Stimulated activated naive CD8-positive, alpha-beta T cell treated with anti-CD3 and anti-CD28 coated beads, Interleukin-15, amount 100 ng/mL, for 72 hours (primary cell): ENCODE measurements at regions not wholly inside any gene's neighbourhood (a gene's known extent, or its start where the extent isn't known, plus 50 kb on each side); places are given as distances from the start of the nearest gene placed in this dataset.
A peak's percentile ranks its signal among the peaks of the same experiment; 100 is the strongest.
"Not testable (repeated sequence)": the region's sequence is repeated elsewhere in the genome, so short reads cannot be mapped to it uniquely, and the experiment has no call there.

Experiments
- ATAC-seq: fragments of 150-1000 bp; cut with Tn5 transposase; 2 replicates; pipeline ENCODE4 v1.10.0; 2021; ENCODE audit warnings: mild to moderate bottlenecking, moderate library complexity
- DNase-seq, 2 donors: peaks; one replicate each; pipeline ENCODE4 v3.0.0; 2021 to 2022
- H3K27ac Mint-ChIP-seq, 2 donors: one replicate each; pipeline ENCODE4 v1.8.0; 2022; ENCODE audit warnings: mild to moderate bottlenecking in 2 of 2, mixed read lengths in 2 of 2, moderate library complexity in 2 of 2
- H3K27me3 Mint-ChIP-seq: one replicate; pipeline ENCODE4 v1.8.0; 2022; ENCODE audit warnings: mixed read lengths
- H3K4me1 Mint-ChIP-seq: one replicate; pipeline ENCODE4 v1.8.0; 2022; ENCODE audit warnings: mild to moderate bottlenecking, mixed read lengths
- H3K4me3 Mint-ChIP-seq, 2 donors: one replicate each; pipeline ENCODE4 v1.8.0; 2022; ENCODE audit warnings: mild to moderate bottlenecking in 2 of 2, mixed read lengths in 2 of 2, moderate library complexity in 1 of 2
- H3K9me3 Mint-ChIP-seq, 2 donors: one replicate each; pipeline ENCODE4 v1.8.0; 2022; ENCODE audit warnings: mixed read lengths in 2 of 2

DNA sequence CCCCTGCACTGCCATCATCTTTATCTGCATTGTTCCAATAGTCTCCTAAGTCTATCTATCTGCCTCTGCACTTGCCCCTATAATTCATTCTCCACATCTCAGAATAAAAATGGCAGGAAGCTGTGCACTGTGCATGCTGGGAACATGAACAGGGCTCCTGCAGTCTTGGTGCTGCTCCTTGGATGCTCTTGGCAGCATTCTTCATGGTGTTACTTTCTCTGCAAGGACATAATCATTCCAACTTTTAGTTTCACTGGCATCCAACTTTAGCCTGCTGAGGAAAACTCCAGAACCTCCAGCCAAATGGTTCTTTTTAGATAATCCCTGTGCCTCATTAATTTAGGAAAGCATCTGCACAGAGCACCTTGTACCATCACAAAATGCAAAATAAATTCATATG is 208.3 kb downstream of the STK31 start:
- no peak for DNase-seq
- peaks cover 0 to 12% of the 10 kb centered on the region in 2 donors for H3K9me3 Mint-ChIP-seq

GRCh38 chr7:23918856-23919255 is 208.8 kb downstream of the STK31 start:
- Mint-ChIP-seq H3K4me1 (no peaks in the 10 kb centered on the region), H3K27ac (no peak overlapping the region), H3K27me3 (peaks cover 29% of the 10 kb centered on the region), H3K4me3 (no peak overlapping the region), H3K9me3 (peaks cover 0 to 7% of the 10 kb centered on the region in 2 donors)
- DNase-seq (no peak), ATAC-seq (no peak)

More for the DNA sequence above, 208.3 kb downstream of the STK31 start:
- Mint-ChIP-seq H3K4me1 (no peaks in the 10 kb centered on the region), H3K27ac (no peak overlapping the region), H3K4me3 (no peak overlapping the region), H3K27me3 (peaks cover 33% of the 10 kb centered on the region)
- no peak for ATAC-seq

GRCh38 chr7:23925088-23925487 is 215.1 kb downstream of the STK31 start:
- no peak for ATAC-seq
- no peak overlapping the region for H3K4me3 Mint-ChIP-seq

DNA sequence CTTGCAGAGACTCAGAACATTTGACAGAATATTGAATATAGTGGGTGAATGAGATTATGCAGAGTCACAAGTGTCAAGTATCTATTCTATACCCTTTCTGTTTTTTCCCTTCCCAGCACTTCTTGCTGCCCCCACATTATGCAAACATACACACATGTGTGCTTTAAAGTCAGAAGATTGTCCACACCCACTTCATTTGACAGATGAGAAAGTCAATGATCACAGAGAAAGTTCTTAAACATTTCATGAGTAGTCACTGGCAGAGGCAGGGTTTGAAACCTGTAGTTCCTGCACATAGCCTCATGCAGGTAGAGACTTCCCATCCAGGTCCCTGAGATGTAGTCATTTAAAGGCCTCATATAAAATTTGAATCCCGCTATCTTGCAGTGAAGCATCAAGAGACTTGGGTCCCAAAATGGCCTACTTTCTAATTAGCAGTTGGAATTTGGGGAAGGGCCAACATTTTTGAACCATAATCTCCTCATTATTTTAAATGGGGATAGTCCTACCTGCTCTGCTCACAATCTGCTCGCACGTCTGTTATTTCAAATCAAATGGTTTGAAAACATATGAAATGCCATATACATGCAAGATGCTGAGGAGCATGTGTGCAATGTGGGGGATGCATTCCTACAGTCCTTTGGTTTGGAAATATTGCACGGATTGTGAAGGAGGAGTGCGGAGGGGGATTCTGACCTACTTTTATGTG is 217.8 kb downstream of the STK31 start:
- Mint-ChIP-seq H3K4me1 (no peaks in the 10 kb centered on the region), H3K9me3 (no peaks in the 10 kb centered on the region)

More at GRCh38 chr7:23925088-23925487, 215.1 kb downstream of the STK31 start:
- Mint-ChIP-seq H3K27me3 (peaks cover 16% of the 10 kb centered on the region), H3K9me3 (no peaks in the 10 kb centered on the region), H3K4me1 (no peaks in the 10 kb centered on the region), H3K27ac (no peak overlapping the region)
- DNase-seq, result no peak

DNA sequence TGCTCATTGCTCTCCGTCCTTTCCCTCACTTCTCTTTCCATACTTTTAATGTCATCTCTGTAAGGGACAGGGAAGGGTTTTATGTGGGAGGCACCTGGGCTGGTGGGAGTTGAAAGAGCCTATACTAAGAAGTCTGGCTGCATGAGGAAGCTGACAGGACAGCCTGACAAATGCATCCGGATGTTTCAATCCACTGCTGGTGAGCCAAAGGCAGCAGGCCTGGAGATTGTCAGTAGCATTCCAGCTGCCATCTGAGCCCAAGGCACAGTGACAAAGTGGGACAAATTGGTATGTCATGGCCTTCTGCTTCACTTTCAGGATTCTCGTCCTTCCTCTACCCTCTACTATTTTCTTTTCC is 218.4 kb downstream of the STK31 start:
- ATAC-seq, result no peak
- H3K9me3 Mint-ChIP-seq, result no peaks in the 10 kb centered on the region
- peaks cover 20% of the 10 kb centered on the region for H3K27me3 Mint-ChIP-seq
- no peaks in the 10 kb centered on the region for H3K4me1 Mint-ChIP-seq
- no peak overlapping the region for H3K27ac Mint-ChIP-seq
- no peak for DNase-seq
- no peak overlapping the region for H3K4me3 Mint-ChIP-seq

More for the DNA sequence above, 217.8 kb downstream of the STK31 start:
- Mint-ChIP-seq H3K4me3 (no peak overlapping the region), H3K27ac (no peak overlapping the region), H3K27me3 (peaks cover 16% of the 10 kb centered on the region)
- ATAC-seq (no peak), DNase-seq (no peak)

- no peak overlapping the region for H3K27ac Mint-ChIP-seq
- peaks cover 13% of the 10 kb centered on the region for H3K27me3 Mint-ChIP-seq
- H3K9me3 Mint-ChIP-seq, result no peaks in the 10 kb centered on the region
- no peak overlapping the region for H3K4me3 Mint-ChIP-seq
- DNase-seq, result no peak
- ATAC-seq, result no peak
- no peaks in the 10 kb centered on the region for H3K4me1 Mint-ChIP-seq
These were observed 220.3 kb downstream of the STK31 start for GRCh38 chr7:23930312-23930711.

DNA sequence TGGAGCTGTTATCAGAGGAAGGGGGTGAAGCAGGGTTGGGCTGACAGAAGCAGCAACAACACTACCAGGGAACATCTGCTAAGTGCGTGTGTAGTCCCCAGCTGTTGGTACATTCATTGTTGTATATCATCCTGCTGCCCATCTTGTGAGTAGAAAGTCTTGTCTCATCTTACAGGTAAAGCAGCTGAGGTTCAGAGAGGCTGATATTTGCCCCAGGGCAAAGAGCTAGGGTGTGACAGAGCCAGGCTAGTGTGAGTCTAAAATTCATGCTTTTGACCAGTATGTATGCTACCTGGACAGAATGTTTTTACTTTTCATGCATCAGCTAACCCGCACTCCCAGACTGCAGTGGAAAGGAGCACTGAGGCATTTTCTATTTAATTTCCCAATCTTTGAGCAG is 221.6 kb downstream of the STK31 start:
- Mint-ChIP-seq H3K4me3 (no peak overlapping the region), H3K4me1 (no peaks in the 10 kb centered on the region), H3K9me3 (no peaks in the 10 kb centered on the region), H3K27me3 (peaks cover 18% of the 10 kb centered on the region), H3K27ac (no peak overlapping the region)
- ATAC-seq (no peak), DNase-seq (no peak)

DNA sequence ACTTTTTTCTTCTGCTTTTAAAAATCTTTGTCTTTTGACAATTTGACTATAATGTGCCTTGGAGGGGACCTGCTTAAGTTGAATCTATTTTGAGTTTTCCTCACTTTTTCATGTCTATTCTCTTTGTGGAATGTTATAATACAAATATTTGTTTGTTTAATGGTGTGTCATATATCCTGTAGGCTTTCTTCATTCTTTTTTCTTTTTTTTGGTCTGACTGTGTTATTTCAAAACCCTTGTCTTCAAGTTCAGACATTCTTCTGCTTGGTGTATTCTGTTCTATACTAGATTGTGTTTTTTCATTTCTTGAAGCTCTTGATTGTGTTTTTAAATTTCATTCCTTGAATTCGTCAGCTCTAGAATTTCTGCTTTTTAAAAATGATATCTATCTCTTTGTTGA is 228.2 kb downstream of the STK31 start:
- no peak for ATAC-seq
- Mint-ChIP-seq H3K4me1 (no peaks in the 10 kb centered on the region), H3K27ac (no peak overlapping the region), H3K27me3 (peaks cover 50% of the 10 kb centered on the region), H3K9me3 (no peaks in the 10 kb centered on the region), H3K4me3 (no peak overlapping the region)
- no peak for DNase-seq

DNA sequence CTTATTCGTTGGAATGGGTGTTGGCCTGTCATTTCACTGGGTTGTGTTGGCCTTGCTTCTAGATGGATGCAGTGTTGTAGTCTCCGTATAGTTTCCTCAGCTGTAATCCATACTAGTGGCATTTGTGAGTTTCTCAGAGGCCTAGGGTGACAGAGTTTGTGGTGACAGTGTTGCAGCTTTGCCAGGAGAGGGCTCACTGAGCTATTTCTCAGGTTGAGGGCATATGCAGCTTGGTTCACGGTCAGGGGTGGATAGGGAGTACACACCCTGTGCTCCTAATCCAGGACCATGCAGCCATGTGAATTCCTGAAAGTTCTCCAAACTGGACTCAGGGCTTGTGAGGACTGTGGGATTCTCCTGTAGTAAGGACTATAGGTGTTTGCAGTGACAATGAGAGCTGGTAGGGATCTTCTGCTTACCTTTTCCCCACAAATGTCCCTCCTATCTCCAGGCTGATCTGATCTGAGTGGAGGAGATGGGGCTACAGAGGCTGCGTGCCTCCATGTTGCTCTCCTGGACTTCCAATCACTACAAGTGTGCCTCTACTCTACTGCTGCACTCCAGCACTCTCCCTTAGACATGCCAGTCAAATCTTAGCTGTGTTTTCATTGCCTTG is 229.0 kb downstream of the STK31 start:
- Mint-ChIP-seq H3K27ac (no peak overlapping the region), H3K9me3 (no peaks in the 10 kb centered on the region), H3K27me3 (peaks cover 52% of the 10 kb centered on the region), H3K4me1 (no peaks in the 10 kb centered on the region), H3K4me3 (no peak overlapping the region)
- DNase-seq, result no peak
- peak; percentile 53 for ATAC-seq

- H3K27ac Mint-ChIP-seq, DNase-seq, H3K4me1 Mint-ChIP-seq, H3K4me3 Mint-ChIP-seq, H3K9me3 Mint-ChIP-seq, ATAC-seq: not testable (repeated sequence)
- peaks cover 59% of the 10 kb centered on the region for H3K27me3 Mint-ChIP-seq
These were observed 229.7 kb downstream of the STK31 start for GRCh38 chr7:23939747-23940146.

GRCh38 chr7:23941551-23941950 is 231.5 kb downstream of the STK31 start:
- DNase-seq (no peak), ATAC-seq (no peak)
- Mint-ChIP-seq H3K4me3 (no peak overlapping the region), H3K27me3 (peaks cover 66% of the 10 kb centered on the region), H3K9me3 (peaks cover under 1 to 22% of the 10 kb centered on the region in 2 donors), H3K4me1 (no peaks in the 10 kb centered on the region), H3K27ac (no peak overlapping the region)

- Mint-ChIP-seq H3K27me3 (peaks cover 61% of the 10 kb centered on the region), H3K27ac (no peak overlapping the region), H3K4me1 (no peaks in the 10 kb centered on the region), H3K4me3 (no peak overlapping the region), H3K9me3 (peaks cover 5 to 26% of the 10 kb centered on the region in 2 donors)
- no peak for DNase-seq
- no peak for ATAC-seq
These were observed 232.0 kb downstream of the STK31 start for GRCh38 chr7:23942032-23942431.

DNA sequence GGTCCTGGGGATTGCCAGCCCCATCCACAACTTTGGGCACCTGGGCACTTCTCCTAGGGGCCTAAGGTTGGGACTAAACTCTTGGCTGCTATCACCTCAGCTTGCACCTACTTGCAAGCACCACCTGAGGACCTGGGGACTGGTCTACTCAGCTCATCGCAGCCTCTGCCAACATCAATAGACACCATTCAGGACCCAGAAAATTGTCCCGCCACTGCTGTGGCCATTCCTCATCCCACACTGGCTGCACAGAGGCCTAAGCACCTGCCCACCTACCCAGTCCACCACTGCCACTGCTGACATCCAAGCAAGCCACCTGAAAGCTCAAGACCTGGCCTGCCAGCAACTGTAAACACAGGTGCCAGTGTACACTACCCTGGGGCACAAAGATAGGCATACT is 234.1 kb downstream of the STK31 start:
- no peak overlapping the region for H3K27ac Mint-ChIP-seq
- no peak for DNase-seq
- ATAC-seq, result no peak
- peaks cover 6 to 29% of the 10 kb centered on the region in 2 donors for H3K9me3 Mint-ChIP-seq
- H3K4me3 Mint-ChIP-seq, result no peak overlapping the region
- no peaks in the 10 kb centered on the region for H3K4me1 Mint-ChIP-seq
- peaks cover 48% of the 10 kb centered on the region for H3K27me3 Mint-ChIP-seq

- peaks cover 6 to 29% of the 10 kb centered on the region in 2 donors for H3K9me3 Mint-ChIP-seq
These were observed 235.5 kb downstream of the STK31 start for GRCh38 chr7:23945472-23945871.

DNA sequence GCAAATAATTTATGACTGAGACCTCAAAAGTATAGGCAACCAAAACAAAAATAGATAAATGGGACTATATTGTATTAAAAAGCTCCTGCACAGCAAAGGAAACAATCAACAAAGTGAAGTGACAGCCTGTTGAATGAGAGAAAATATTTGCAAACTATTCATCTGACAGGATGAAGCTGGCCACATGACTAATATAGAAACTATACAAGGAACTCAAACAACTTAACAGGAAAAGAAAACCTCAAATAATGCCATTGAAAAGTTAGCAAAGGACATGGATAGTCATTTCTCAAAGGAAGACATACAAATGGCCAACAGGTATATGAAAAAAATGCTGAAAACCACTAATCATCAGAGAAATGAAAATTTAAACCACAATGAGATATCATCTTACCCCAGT is 245.1 kb downstream of the STK31 start:
- peaks cover 6% of the 10 kb centered on the region for H3K4me1 Mint-ChIP-seq
- ATAC-seq (peak; percentile 15), DNase-seq (no peak)
- H3K9me3 Mint-ChIP-seq, result peaks cover 0 to 16% of the 10 kb centered on the region in 2 donors
- H3K27me3 Mint-ChIP-seq, result peaks cover 8% of the 10 kb centered on the region
- H3K27ac Mint-ChIP-seq, result no peak overlapping the region
- no peak overlapping the region for H3K4me3 Mint-ChIP-seq

More at GRCh38 chr7:23945472-23945871, 235.5 kb downstream of the STK31 start:
- Mint-ChIP-seq H3K27ac (no peak overlapping the region), H3K27me3 (peaks cover 37% of the 10 kb centered on the region), H3K4me3 (no peak overlapping the region), H3K4me1 (no peaks in the 10 kb centered on the region)
- DNase-seq (no peak), ATAC-seq (no peak)

GRCh38 chr7:23955600-23956149 is 245.7 kb downstream of the STK31 start:
- DNase-seq (no peak), ATAC-seq (peak; percentile 23)
- Mint-ChIP-seq H3K4me3 (no peak overlapping the region), H3K27me3 (peaks cover 11% of the 10 kb centered on the region), H3K4me1 (peaks cover 6% of the 10 kb centered on the region), H3K27ac (peak overlapping the region in 1 of 2 donors; percentile 47), H3K9me3 (peaks cover 0 to 16% of the 10 kb centered on the region in 2 donors)
